HG03460 (cell line): ENCODE measurements at regions not wholly inside any gene's neighbourhood (a gene's known extent, or its start where the extent isn't known, plus 50 kb on each side); places are given as distances from the start of the nearest gene placed in this dataset.

Source experiments
- ATAC-seq: cut with Tn5 transposase; IDR thresholded peaks from one replicate; pipeline ENCODE4 v1.9.1; 2021; ENCODE audit not compliant: unreplicated experiment

DNA sequence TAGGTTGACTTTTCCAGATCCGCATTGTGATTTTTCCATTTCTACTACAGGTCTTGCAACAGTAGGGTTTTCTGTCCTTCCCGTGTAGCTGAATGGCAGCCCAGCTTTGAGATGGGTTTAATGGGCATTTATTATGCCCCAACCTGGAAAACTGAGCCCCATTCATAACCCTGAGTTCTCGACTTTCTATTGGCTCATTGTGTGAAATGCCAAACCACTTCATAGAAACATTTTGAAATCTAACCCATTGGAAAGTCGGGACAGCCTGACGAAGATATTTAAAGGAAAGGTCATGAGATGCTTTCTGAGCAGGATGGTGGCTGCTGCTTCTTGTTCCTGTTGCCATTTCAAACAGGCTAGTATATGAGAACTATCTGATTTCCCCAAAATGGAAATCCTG lies 203.5 kb downstream of the ZFP36L2 start:
- no peak for ATAC-seq

DNA sequence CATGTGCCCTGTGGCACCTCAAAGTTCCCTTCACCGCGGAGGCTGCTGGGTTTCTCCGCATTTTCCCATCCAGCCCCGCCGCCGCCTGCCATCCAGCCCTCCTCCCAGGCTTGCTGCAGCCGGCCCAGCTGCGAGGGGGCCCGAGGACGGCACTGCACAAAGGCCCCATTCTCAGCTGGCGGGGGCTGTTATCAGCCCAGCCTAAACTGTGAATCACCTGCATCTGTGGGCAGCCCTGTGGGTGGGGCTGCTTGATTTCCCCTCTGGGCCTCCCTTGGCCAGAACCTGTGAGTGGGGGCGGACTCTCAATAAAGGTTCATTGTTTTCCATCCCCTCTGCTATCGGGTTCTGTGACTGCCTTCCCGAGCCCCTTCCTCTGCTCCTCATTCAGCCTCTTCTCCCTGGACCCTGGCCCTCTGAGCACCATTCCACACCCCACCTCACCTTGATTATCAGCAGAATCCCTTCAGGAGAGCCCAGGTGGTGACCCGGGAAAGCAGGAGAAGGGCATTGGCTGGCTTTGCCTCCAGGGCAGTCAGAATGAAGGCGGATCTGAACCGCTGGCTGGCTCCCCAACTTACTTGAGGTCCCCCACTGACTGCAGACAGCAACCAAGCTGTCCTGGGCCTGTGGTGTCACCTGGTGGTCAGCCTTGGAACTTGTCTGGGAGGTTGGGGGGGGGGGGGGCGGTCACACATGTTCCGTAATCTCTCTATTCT lies 204.5 kb downstream of the ZFP36L2 start:
- ATAC-seq: no peak

DNA sequence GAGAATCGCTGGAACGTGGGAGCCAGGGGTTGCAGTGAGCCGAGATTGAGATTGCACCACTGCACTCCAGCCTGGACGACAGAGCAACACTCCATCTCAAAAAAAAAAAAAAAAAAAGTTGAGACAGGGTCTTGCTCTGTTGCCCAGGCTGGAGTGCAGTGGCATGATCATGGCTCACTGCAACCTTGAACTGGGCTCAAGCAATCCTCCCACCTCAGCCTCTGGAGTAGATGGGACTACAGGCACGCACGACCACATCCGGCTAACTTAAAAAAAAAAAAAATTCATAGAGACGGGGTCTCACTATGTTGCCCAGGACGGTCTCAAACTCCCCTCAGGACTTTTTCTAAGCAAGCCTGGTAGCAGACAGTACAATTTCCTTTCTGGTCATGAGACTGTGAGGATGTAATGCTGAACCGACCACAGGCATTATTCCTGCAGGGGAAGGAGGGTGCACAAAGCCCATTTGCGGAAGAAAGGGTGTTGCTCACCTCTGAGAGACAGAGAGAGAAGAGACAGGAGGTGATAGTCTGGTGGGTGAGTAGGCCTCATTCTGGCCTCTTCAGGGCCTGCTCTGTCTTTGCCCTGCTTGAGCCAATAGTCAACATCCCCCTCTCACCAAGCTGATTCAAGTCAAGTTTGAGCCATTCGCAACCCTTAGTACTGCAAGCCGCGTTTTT lies 205.3 kb downstream of the ZFP36L2 start:
- ATAC-seq: no peak

DNA sequence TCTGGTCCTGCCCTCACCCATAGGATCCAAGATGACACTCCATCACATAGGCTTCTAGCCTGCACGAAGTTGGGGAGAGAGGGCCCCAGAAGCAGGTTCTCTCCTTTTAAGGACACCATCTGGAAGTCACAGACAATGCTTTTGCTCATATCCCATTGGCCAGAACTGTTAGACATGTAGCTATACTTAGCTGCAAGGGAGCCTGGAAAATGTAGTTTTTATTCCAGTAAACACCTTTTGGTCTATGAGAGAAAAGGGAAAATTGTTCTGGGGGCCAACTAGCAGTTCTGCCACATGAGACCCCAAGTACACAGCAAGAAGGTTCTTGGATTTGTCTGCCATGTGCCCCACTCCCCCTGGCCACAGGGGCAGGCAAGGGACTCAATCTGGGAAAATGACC lies 206.1 kb downstream of the ZFP36L2 start:
- ATAC-seq: no peak

DNA sequence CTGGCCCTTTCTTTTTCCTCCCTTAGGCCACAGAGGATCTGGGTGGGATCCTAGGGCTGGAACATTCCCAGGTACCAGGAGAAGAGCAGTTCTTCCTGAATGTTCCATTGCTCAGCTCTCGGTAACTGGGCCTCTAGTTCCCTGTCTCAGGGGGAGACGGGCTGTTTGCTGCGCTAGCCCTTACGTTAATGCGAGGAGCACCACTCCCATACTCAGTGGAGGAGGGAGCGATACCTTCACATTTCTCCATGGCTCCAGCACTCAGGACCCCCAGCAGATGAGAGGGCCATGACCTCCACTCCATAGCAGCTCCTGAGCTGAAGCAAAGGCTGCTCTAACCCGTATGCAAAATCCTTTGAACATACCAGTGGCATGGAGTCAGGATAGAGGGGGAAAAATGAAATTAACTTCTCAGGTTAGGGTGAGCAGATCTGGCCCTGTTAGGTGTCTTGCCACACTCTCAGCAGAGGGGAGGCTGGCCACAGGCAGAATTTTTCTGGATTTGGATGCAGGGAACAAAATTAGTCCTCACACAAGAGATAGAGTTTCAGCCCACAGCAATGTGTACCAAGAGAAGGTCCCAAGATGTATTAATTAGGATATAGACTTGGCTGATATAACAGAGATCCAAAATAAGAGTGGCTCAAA lies 206.7 kb downstream of the ZFP36L2 start:
- ATAC-seq: no peak

DNA sequence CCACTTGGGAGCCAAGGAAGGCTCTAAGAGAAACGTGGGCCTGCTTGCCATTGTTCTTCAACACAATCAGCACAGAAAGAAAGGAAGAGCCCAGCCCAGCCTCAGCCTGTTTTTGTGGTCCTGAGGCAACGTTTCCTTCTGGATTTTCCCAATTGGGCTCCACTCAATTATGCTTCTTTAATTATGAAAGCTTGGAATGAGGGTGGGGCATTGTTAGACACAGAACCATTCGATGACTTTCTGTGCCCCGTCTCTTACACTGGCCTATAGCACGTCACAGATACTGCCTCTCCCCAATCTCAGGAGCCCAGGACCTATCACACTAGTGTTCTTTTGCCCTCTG lies 207.4 kb downstream of the ZFP36L2 start:
- no peak for ATAC-seq

DNA sequence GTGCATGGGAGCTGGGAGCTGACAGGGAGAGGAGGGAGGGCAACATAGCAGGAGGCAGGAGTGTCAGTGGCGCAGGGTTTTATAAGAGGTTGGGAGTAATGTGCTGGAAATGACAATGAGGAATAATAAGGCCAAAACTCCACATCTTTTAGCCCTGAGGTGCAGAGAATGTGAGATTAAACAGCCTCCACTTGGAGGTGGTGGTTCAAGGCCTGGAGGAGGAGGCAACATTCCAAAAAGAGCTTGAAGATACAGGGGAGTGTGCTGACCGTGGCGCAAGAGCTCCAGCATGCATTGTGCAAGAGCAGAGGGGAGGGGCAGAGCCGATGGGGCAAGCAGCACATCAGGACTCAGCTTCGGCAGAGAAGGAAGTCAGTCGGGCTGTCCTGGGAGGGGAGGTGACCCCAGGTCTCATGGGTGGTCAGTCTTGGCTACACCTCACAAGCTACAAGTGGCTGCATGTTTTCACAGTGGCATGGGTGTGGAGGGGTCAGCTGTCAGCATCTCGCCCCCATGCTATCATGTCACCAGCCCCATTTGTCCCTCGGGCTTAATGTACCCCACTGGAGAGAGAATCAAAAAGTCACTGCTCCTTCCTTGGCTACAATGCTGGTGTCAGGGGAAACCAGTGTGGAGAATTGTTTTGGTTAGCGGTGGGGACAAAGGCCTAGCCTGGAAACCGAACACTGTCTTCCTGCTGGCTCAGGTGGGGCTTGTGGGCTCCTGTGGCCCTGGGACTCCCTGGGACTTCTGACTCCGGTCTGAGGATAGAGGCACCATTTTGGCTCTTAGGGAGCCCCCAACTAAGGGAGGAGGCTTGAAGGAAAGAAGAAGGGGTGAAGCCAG lies 208.0 kb downstream of the ZFP36L2 start:
- no peak for ATAC-seq

DNA sequence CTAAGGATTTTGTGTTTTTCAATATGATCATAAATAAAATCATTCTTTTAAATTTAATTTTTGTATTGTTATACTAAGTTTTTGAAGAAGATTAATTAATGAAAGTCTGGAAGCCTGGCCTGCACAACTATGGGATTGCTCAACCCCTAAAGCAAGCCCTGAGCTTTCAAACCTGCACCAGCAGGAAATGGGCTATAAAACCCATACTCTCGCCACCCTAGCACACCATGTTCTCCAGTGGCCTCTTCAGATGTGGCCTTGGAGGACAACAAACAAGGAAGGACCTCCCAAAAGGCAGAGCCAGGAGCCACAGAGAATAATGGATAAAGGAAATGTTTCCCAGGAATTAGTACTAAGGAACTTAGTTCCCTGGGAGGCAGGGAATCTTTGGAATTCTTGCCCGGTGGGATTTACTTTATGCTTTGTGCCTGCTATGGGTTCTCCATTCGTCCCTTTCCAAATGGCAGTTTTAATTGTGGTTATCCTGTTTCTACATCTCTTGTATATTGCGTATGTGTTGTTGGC lies 212.5 kb downstream of the ZFP36L2 start:
- no peak for ATAC-seq

DNA sequence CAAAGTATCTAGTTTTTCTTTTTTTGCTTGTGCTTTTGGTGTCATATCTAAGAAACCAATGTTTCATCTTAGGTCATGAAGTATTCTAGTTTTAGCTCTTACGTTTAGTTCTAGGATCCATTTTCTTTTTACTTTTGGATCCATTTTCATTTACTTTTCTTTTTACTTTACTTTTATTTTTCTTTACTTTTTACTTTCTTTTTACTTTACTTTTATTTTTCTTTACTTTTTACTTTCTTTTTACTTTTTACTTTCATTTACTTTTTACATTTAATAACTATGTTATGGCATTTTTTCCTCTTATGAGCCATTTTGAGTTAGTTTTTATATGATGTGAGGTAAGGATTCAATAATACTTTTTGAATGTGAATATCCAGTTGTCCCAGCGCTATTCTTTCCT lies 213.4 kb downstream of the ZFP36L2 start:
- ATAC-seq: no peak

DNA sequence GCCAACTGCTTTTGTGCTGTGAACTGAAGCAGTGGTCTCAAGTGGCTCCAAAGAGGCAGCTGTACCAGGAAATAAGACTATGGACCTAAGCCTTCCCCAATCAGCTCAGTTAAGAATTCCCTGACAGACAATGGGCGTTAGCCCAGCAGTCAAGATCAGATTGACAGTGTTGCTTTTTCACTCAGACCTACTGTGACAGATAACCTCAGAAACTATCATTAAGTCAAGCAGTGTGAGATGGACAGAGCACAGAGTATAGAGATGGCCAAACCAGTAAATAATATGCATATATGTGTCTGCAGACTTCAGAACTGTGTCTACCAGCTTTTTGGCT lies 215.3 kb downstream of the ZFP36L2 start:
- ATAC-seq: no peak

DNA sequence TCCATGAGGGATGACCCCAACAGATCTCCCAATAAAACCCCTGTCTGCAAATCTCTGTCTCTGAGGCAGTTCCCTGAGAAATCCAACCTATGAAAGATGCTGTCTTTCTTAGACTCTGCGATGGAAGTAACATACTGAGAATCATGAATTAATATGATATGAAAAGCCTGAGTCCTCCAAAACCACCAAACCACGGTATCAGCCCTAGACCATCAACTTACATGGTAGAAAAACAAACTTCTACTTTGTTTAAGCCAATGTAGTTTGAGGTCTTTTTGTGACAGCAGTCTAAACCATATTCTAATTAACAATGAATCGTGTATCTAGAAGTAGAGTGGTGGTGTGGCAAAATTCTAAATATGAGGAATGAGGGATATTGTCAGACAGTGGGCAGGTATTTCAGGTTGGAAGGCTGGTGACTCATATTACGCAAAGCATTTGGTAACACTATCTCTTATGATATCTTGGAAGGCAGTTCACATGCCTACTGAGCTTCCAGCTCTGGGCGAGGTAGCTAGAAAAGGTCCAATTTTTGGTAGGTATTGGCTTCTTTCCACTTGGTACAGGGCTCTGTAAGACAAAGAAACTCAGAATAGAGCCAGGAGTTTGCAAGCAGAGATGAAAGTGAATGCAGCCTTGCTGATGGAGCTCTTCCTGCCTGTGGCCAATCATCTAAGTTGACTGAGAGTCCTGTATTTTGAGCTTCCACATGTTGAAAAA lies 215.8 kb downstream of the ZFP36L2 start:
- ATAC-seq: no peak

DNA sequence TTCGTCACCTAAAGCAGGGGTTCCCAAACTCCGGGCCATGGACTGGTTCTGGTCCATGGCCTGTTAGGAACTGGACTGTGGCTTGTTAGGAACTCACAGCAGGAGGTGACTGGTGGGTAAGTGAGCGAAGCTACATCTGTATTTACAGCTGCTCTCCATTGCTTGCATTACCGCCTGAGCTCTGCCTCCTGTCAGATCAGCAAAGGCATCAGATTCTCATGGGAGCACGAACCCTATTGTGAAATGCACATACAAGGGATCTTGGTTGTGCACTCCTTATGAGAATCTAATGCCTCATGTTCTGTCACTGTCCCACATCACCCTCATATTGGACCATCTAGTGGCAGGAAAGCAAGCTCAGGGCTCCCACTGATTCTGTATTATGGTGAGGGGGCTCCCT lies 217.0 kb downstream of the ZFP36L2 start:
- no peak for ATAC-seq

DNA sequence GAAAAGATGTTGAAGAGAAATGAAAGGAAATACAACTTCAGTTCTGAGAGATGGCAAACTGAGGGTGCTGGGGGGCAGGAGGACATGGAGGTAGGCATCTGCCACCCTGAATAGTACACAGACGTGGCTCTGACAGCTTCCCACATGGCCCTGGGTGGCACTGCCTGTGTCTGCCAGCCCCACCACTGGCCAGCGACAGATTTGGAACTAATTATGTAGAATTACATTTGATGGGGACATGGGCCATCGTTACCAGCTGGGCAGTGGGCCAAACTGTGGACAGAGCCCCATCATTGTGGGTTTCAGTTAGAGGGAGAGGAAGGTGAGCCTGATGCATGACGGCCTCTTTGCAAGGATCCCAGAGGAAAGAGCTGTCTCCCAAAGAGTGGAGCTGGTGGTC lies 216.0 kb upstream of the HAAO start:
- ATAC-seq: no peak

DNA sequence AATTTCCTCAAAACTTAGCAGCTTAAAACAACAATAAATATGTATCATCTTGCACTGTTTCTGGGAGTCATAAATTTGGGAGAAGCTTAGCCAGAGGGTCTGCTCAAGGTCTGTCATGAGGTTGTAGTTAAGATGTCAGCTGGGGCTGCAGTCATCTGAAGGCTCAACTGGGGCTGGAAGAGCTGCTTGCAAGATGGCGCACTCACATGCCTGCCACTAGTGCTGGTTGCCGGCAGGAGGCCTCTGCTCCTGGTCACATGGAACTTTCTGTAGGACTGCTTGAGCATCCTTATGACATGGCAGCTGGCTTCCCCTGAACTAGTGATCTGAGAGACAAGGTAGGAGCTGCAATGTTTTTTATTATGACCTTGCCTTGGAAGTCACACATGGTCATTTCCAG lies 215.5 kb upstream of the HAAO start:
- no peak for ATAC-seq

DNA sequence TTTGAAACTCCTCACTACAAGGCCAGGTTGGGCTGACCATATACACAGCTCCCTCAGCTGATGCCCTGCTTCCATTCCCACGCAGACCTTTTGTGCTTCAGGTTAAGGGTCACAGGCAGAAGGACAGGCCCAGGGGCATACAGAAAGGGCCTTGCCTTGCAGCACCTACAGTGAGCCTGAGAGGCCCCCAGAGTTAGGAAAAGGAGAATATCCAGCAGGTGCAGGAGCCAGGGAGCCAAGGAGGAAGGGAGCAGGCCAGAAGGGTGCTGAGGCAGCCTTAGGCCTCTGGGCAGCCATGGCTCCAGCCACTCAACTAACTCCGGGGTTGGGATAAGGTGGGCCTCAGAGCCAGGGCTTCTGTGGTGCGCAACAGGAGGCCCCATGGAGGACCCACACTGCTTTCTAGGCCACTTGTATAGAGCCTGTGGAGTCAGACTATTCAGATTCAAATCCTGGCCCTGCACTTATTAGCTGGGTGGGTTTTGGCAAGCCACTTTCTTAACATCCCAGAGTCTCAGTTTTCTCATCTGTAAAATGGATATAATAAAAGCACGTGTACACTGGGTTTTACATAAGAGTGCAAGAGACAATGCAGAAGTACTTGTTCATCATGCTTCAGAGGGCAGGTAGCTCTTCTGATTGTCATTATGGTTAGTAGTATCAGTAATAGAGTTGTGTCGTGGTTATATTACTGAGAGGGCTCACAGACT lies 214.6 kb upstream of the HAAO start:
- no peak for ATAC-seq

DNA sequence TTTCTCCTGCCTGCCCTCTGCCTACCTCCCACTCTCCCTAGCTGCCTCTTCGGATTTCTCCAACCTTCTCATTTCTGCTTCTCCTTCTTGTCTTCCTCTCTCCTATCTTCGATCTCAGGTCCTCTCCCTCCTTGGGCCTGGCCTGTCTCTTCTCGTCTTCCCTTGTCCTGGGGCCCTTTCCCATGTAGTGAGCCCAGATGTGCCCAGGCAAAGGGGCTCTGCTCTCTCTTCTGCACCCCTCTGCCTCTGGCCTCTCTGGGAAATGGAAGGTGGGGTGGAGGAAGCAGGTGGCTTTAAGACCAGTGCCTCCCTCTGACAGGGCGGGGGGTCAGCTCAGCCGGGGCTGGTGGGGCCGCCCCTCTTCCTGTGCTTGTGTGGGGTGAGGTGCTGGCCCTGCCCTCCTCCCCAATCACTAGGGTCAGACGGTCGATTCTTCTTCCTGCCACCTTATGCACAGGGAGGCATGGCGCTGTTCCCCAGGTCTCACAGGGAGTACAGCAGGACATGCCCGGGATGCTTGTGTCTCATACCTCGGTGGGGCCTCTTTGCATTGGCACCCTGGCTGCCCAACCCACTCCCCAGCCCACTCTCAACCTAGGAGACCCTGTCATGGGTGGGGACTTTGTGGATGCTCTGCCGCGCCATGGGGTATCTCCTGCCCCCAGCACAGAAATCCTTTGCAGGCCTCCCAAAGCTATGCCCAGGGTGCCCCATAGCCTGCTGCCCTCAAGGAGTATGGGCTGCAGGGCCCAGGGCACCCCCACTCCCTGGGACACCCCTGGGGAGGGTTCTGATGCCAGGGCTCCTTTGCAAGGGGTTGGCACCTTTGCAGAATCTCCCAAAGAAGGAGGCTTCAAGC lies 213.8 kb upstream of the HAAO start:
- ATAC-seq: no peak

DNA sequence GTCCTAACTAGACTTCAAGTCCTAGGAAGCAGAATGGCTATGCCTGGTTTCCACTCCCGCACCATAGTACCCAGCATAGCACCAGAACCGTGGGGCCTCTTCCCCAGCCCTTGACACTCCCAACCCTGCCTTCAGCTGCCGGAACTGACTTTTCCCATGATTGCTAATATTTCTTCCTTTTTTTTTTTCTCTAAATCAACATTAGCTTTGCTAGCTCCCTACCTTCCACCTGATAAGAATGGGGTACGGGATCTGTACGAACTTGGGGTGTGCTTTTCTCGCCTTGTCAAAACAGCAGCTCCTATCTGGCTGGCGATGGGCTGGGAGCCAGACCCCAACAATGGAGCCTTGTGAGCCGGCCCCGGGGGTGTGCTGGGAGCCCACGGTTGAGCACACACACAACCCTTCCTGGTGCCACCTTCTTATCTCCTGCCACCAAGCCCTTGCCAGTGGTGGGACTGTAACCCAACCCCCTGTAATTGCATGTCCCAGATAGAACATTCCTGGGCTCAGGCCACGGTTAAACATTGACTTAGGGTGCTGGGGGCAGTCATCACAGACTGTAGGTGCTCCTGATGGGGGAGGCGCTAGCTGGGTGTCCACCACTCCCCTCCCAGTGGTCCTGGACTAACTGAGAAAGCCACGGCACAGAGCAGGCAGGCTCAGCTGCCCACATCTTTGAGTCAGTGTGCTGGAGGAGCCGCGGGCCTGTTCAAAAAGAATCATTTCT lies 213.0 kb upstream of the HAAO start:
- no peak for ATAC-seq

DNA sequence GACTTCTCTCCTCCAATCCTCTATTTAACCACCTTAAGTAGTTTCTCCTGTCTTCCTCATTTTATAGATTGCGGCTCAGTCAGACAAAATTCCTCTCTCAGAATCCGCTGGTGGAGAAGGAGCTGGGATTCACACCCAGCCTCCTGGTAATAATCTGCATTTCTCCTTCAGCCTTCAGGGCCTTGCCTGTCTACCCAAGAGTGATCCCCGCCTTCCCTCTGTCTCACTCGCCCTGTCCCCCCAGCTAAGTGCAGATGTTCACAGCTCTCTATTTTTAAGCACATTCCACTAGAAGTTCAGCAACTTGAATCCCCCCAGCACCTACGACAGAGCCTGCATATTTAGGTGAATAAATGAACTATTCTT lies 212.5 kb upstream of the HAAO start:
- no peak for ATAC-seq
